ENCODE measurements at regions not wholly inside any gene's neighbourhood (a gene's known extent, or its start where the extent isn't known, plus 50 kb on each side); places are given as distances from the start of the nearest gene placed in this dataset.

- no peak for TF ChIP-seq CTCF (IDR thresholded peaks at IDR 0.05)
- TF ChIP-seq ELF4 (CRISPR knock-in tag; IDR thresholded peaks at IDR 0.05; ENCODE audit: low read depth), result no peak
- no peak for TF ChIP-seq ETV6 (CRISPR knock-in tag; IDR thresholded peaks at IDR 0.05)
- TF ChIP-seq MAX (CRISPR knock-in tag; IDR thresholded peaks at IDR 0.05), result no peak
- no peak for TF ChIP-seq ATF3 (CRISPR knock-in tag; conservative IDR thresholded peaks at IDR 0.05)
Measured at GRCh38 chr2:67879586-67880290, 183.1 kb downstream of the C1D start.
